ENCODE measurements at regions not wholly inside any gene's neighbourhood (a gene's known extent, or its start where the extent isn't known, plus 50 kb on each side); places are given as distances from the start of the nearest gene placed in this dataset.

- Histone ChIP-seq H3K27ac (no peak overlapping the region), H3K4me3 (ENCODE audit: low read depth, low read length) (no peak overlapping the region), H3K36me3 (replicated peaks) (no peaks in the 10 kb centered on the region), H3K27me3 (replicated peaks) (no peaks in the 10 kb centered on the region)
- no peak for DNase-seq
- in situ Hi-C loops (cut with HindIII; ENCODE audit: low pct_ligation_motif_present, low sequenced_read_pairs), result no loop called here
- TF ChIP-seq, protein P1, sequence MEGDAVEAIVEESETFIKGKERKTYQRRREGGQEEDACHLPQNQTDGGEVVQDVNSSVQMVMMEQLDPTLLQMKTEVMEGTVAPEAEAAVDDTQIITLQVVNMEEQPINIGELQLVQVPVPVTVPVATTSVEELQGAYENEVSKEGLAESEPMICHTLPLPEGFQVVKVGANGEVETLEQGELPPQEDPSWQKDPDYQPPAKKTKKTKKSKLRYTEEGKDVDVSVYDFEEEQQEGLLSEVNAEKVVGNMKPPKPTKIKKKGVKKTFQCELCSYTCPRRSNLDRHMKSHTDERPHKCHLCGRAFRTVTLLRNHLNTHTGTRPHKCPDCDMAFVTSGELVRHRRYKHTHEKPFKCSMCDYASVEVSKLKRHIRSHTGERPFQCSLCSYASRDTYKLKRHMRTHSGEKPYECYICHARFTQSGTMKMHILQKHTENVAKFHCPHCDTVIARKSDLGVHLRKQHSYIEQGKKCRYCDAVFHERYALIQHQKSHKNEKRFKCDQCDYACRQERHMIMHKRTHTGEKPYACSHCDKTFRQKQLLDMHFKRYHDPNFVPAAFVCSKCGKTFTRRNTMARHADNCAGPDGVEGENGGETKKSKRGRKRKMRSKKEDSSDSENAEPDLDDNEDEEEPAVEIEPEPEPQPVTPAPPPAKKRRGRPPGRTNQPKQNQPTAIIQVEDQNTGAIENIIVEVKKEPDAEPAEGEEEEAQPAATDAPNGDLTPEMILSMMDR (IDR thresholded peaks at IDR 0.05; ENCODE audit: low read depth, low read length, missing control alignments), result no peak
Observed at GRCh38 chr13:42373048-42373812, 101.3 kb downstream of the AKAP11 start.

DNA sequence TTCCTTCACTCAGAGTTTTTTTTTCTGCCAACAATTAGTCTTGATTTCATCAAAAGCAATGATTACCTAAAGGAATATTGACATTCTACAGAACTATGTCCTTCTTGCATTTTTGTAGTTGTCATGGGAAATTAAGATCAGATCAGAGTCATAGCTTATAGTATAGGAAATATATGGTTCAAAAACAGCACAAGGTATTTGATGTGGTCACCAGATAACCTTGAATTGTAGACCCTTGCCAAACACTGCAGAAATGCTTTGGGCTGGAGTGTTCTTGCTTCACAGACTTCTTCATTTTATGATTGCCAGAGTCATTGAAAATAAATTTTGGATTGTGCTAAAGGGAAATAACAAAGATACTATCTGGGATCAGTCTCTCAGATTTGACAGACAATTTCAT is 103.7 kb downstream of the AKAP11 start:
- in situ Hi-C loops (cut with HindIII; ENCODE audit: low pct_ligation_motif_present, low sequenced_read_pairs), result no loop called here
- no peak overlapping the region for H3K4me3 ChIP-seq (ENCODE audit: low read depth, low read length)
- TF ChIP-seq, protein P1 (IDR thresholded peaks at IDR 0.05; ENCODE audit: low read depth, low read length, missing control alignments), result no peak

GRCh38 chr13:42377640-42378382 is 105.9 kb downstream of the AKAP11 start:
- Histone ChIP-seq H3K4me3 (ENCODE audit: low read depth, low read length) (no peak overlapping the region), H3K27me3 (replicated peaks) (no peaks in the 10 kb centered on the region)

More for the DNA sequence above, 103.7 kb downstream of the AKAP11 start:
- no peaks in the 10 kb centered on the region for H3K27me3 ChIP-seq (replicated peaks)
- no peak overlapping the region for H3K27ac ChIP-seq
- no peaks in the 10 kb centered on the region for H3K36me3 ChIP-seq (replicated peaks)
- DNase-seq, result no peak

GRCh38 chr13:42378383-42378780 is 106.4 kb downstream of the AKAP11 start:
- no peak overlapping the region for H3K4me3 ChIP-seq (ENCODE audit: low read depth, low read length)
- no peak for DNase-seq
- in situ Hi-C loops (cut with HindIII; ENCODE audit: low pct_ligation_motif_present, low sequenced_read_pairs), result no loop called here
- no peak overlapping the region for H3K27ac ChIP-seq
- no peaks in the 10 kb centered on the region for H3K27me3 ChIP-seq (replicated peaks)
- TF ChIP-seq, protein P1 (IDR thresholded peaks at IDR 0.05; ENCODE audit: low read depth, low read length, missing control alignments), result no peak
- H3K36me3 ChIP-seq (replicated peaks), result no peaks in the 10 kb centered on the region

More at GRCh38 chr13:42377640-42378382, 105.9 kb downstream of the AKAP11 start:
- in situ Hi-C loops (cut with HindIII; ENCODE audit: low pct_ligation_motif_present, low sequenced_read_pairs), result no loop called here
- Histone ChIP-seq H3K27ac (peak overlapping the region; percentile 34), H3K36me3 (replicated peaks) (no peaks in the 10 kb centered on the region)
- TF ChIP-seq, protein P1 (IDR thresholded peaks at IDR 0.05; ENCODE audit: low read depth, low read length, missing control alignments), result no peak
- DNase-seq, result peak; percentile 39

GRCh38 chr13:42379241-42379640 is 107.3 kb downstream of the AKAP11 start:
- DNase-seq, result no peak
- Histone ChIP-seq H3K27ac (no peak overlapping the region), H3K27me3 (replicated peaks) (no peaks in the 10 kb centered on the region), H3K36me3 (replicated peaks) (no peaks in the 10 kb centered on the region), H3K4me3 (ENCODE audit: low read depth, low read length) (no peak overlapping the region)
- TF ChIP-seq, protein P1 (IDR thresholded peaks at IDR 0.05; ENCODE audit: low read depth, low read length, missing control alignments), result no peak
- in situ Hi-C loops (cut with HindIII; ENCODE audit: low pct_ligation_motif_present, low sequenced_read_pairs), result no loop called here

Measured in brain microvascular endothelial cell (primary cell).